ENCODE measurements at regions not wholly inside any gene's neighbourhood (a gene's known extent, or its start where the extent isn't known, plus 50 kb on each side); places are given as distances from the start of the nearest gene placed in this dataset.
A peak's percentile ranks its signal among the peaks of the same experiment; 100 is the strongest.

DNA sequence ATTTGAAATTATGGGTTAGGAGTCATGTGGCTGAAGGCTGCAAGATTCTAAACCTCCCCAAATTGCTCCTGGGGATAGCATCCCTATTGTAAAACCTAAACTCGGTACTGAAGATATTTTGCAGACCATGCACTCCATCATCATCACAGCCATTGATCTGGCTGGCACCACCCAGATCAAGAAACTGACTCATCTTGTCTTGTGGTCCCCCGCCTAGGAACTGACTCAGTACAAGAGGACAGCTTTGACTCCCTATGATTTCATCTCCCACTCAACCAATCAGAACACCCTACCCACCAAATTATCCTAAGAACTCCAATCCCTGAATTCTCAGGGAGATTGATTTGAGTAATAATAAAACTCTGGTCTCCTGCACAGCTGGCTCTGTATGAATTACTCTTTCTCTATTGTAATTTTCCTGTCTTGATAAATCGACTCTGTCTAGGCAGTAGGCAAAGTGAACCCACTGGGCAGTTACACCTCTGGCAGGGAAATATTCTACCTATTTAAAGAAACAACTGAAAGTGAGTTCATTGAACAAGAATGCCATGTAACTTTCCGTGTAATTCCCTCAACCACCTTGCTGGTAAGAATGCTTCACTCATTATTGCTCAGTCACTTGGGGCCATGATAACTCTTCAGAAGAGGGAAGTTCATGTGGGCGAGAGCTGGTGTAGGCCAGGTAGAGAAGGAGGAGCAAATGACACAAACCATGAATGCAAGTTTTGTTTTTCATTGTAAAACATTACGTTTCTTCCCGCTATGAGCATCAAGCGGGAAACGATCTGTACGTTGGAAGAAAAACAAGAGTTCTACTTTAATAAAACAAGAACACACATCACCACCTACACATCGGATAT, 602.9 kb upstream of the ARID1B start:
- Histone ChIP-seq H3K4me1 (ENCODE audit: control insufficient read depth in 2 of 2, insufficient read depth in 2 of 2, low read length in 2 of 2) (no peaks in the 10 kb centered on the region), H3K36me3 (ENCODE audit: control insufficient read depth in 2 of 2, insufficient read depth in 2 of 2, low read length in 2 of 2) (no peaks in the 10 kb centered on the region), H3K27me3 (ENCODE audit: control insufficient read depth in 2 of 2, insufficient read depth in 2 of 2, low read length in 2 of 2) (no peaks in the 10 kb centered on the region), H3K4me3 (ENCODE audit: low read length in 2 of 2) (no peak overlapping the region), H3K9ac (ENCODE audit: low read depth in 1 of 2, low read length in 2 of 2) (no peak overlapping the region), H3K9me3 (ENCODE audit: control insufficient read depth in 2 of 2, low read length in 2 of 2) (no peaks in the 10 kb centered on the region), H3K27ac (ENCODE audit: low read depth in 2 of 2, low read length in 2 of 2) (no peak overlapping the region)

DNA sequence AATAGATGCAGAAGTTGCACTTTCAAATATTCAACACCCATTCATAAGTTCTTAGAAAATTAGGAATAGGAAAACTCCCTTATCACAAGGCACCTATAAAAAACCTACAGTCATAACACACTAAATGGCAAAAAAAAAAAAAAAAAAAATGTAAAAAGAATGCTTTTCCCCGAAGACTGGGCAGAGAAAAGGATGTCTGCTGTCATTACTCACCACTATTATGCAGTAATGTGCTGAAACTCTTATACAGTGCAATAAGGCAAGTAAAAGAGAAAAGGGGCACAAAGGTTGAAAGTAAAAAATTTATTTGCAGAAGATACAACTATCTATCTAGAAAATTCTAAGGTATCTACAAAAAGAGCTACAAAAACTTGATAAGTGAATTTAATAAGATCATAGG, 607.8 kb upstream of the ARID1B start:
- no peaks in the 10 kb centered on the region for H3K36me3 ChIP-seq (ENCODE audit: control insufficient read depth in 2 of 2, insufficient read depth in 2 of 2, low read length in 2 of 2)
- no peaks in the 10 kb centered on the region for H3K27me3 ChIP-seq (ENCODE audit: control insufficient read depth in 2 of 2, insufficient read depth in 2 of 2, low read length in 2 of 2)
- H3K4me1 ChIP-seq (ENCODE audit: control insufficient read depth in 2 of 2, insufficient read depth in 2 of 2, low read length in 2 of 2), result no peaks in the 10 kb centered on the region
- H3K9me3 ChIP-seq (ENCODE audit: control insufficient read depth in 2 of 2, low read length in 2 of 2), result no peaks in the 10 kb centered on the region
- H3K4me3 ChIP-seq (ENCODE audit: low read length in 2 of 2), result no peak overlapping the region
- no peak overlapping the region for H3K9ac ChIP-seq (ENCODE audit: low read depth in 1 of 2, low read length in 2 of 2)
- no peak overlapping the region for H3K27ac ChIP-seq (ENCODE audit: low read depth in 2 of 2, low read length in 2 of 2)

DNA sequence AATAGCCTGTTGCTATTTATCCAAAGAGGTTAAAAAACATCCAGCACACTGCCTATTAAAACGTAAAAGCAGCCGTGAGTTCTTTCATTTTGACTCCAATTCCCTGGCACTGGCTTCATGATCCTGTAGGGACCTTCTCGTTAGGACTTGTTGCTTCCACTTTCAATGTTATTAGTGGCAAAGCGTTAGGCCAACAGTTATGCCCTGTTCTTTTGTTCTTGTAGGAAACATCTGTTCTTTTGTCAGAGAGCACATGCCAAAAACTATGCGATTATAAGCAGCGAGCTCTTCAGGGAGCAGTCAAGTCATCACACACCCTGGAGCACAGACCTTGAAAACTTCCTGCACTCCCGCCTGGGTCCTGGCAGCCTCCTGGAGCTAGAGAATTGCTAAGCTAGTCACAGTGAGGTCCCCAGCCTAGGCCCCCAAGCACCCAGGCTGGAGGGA, 609.5 kb upstream of the ARID1B start:
- H3K27ac ChIP-seq (ENCODE audit: low read depth in 2 of 2, low read length in 2 of 2), result peak overlapping the region in 1 of 2 donors; percentile 44
- no peaks in the 10 kb centered on the region for H3K4me1 ChIP-seq (ENCODE audit: control insufficient read depth in 2 of 2, insufficient read depth in 2 of 2, low read length in 2 of 2)
- no peaks in the 10 kb centered on the region for H3K36me3 ChIP-seq (ENCODE audit: control insufficient read depth in 2 of 2, insufficient read depth in 2 of 2, low read length in 2 of 2)
- H3K9me3 ChIP-seq (ENCODE audit: control insufficient read depth in 2 of 2, low read length in 2 of 2), result no peaks in the 10 kb centered on the region
- no peaks in the 10 kb centered on the region for H3K27me3 ChIP-seq (ENCODE audit: control insufficient read depth in 2 of 2, insufficient read depth in 2 of 2, low read length in 2 of 2)
- no peak overlapping the region for H3K9ac ChIP-seq (ENCODE audit: low read depth in 1 of 2, low read length in 2 of 2)
- H3K4me3 ChIP-seq (ENCODE audit: low read length in 2 of 2), result peak overlapping the region in 1 of 2 donors; percentile 51

DNA sequence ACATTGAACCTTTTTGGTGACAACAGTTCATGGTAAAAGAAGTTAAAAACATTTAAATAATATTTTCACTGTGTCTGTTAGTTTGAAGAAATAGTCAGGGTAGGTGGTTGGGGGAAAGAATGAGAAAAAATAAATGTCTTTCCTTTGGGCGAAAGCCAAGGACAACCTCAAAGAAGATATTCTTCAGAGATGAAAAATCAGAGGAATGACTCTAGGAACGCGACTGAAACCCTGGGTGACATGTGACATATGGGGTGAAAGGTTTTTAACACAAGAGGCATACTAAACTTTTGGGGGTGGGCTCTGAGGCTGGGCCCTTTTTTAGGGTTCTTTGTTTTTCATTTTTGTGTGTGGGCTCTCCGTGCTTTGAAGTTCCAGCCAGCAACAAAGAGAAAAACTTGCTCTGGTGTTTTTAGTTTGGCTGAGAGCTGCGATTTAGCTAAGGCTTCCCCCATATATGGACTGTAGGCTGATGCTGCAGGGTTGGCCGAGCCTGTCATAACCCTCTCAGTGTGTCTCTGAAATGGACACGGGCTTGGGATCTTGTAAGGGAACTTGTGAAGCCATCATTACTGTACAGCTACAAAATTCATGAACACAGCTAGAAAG, 610.1 kb upstream of the ARID1B start:
- Histone ChIP-seq H3K4me1 (ENCODE audit: control insufficient read depth in 2 of 2, insufficient read depth in 2 of 2, low read length in 2 of 2) (no peaks in the 10 kb centered on the region), H3K27me3 (ENCODE audit: control insufficient read depth in 2 of 2, insufficient read depth in 2 of 2, low read length in 2 of 2) (no peaks in the 10 kb centered on the region), H3K9me3 (ENCODE audit: control insufficient read depth in 2 of 2, low read length in 2 of 2) (no peaks in the 10 kb centered on the region), H3K36me3 (ENCODE audit: control insufficient read depth in 2 of 2, insufficient read depth in 2 of 2, low read length in 2 of 2) (no peaks in the 10 kb centered on the region), H3K4me3 (ENCODE audit: low read length in 2 of 2) (peak overlapping the region in 1 of 2 donors; percentile 51), H3K9ac (ENCODE audit: low read depth in 1 of 2, low read length in 2 of 2) (no peak overlapping the region), H3K27ac (ENCODE audit: low read depth in 2 of 2, low read length in 2 of 2) (peak overlapping the region in 1 of 2 donors; percentile 44)

DNA sequence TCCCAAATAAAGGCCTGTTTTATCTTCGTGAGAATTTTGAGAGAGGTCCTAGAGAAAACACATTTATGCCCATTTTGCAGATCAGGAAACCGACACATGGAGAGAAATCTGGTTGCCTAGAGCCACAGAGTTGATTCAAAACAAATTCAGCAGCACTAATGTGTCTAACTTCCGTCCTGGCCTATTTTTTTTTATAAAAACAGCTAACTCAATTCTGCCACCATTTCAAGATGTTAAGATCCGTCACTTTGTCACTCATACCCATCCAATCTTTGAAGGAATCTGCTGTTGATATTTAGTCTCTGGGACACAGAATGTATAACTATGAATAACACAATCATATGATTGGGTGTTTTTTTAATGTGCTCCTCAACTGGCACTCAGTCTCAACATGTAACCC, 611.1 kb upstream of the ARID1B start:
- H3K27ac ChIP-seq (ENCODE audit: low read depth in 2 of 2, low read length in 2 of 2), result no peak overlapping the region
- H3K4me1 ChIP-seq (ENCODE audit: control insufficient read depth in 2 of 2, insufficient read depth in 2 of 2, low read length in 2 of 2), result no peaks in the 10 kb centered on the region
- H3K36me3 ChIP-seq (ENCODE audit: control insufficient read depth in 2 of 2, insufficient read depth in 2 of 2, low read length in 2 of 2), result no peaks in the 10 kb centered on the region
- no peak overlapping the region for H3K9ac ChIP-seq (ENCODE audit: low read depth in 1 of 2, low read length in 2 of 2)
- no peaks in the 10 kb centered on the region for H3K27me3 ChIP-seq (ENCODE audit: control insufficient read depth in 2 of 2, insufficient read depth in 2 of 2, low read length in 2 of 2)
- H3K9me3 ChIP-seq (ENCODE audit: control insufficient read depth in 2 of 2, low read length in 2 of 2), result no peaks in the 10 kb centered on the region
- H3K4me3 ChIP-seq (ENCODE audit: low read length in 2 of 2), result no peak overlapping the region

DNA sequence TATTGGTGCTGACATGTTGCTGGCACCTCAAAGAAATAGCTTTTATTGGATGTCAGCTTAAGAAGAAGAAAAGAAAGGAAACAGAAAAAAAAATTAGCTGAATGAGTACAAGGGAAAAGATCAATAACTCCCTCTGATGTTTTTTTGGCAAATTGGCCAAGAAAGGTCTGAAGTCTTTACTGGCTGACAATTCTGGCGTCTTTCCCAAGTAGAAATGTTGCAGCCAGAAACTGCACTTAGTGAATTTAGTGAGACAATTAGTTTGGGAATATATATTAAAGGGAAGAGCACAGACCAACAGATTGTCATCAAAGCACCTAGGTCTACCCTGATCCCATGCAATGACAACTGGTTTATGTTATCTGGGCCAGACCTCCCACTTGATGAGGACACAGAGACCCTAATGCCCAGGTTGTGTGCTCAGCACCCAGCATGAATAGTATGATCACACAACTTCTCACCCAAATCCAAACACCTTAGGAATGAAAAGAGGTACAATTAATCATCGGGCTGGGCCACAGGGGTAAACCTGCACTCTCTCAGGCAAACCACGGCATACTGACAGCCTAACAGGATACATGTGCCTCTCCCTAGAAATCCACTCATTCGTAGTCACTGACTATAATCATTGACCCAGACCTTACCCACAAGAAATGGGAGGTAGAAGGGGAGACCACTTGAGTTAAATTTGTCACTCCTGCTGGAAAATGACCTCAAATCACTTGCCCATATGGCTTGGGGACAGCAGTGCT, 612.3 kb upstream of the ARID1B start:
- Histone ChIP-seq H3K9me3 (ENCODE audit: control insufficient read depth in 2 of 2, low read length in 2 of 2) (no peaks in the 10 kb centered on the region), H3K27ac (ENCODE audit: low read depth in 2 of 2, low read length in 2 of 2) (no peak overlapping the region), H3K27me3 (ENCODE audit: control insufficient read depth in 2 of 2, insufficient read depth in 2 of 2, low read length in 2 of 2) (no peaks in the 10 kb centered on the region), H3K4me1 (ENCODE audit: control insufficient read depth in 2 of 2, insufficient read depth in 2 of 2, low read length in 2 of 2) (no peaks in the 10 kb centered on the region), H3K9ac (ENCODE audit: low read depth in 1 of 2, low read length in 2 of 2) (no peak overlapping the region), H3K36me3 (ENCODE audit: control insufficient read depth in 2 of 2, insufficient read depth in 2 of 2, low read length in 2 of 2) (no peaks in the 10 kb centered on the region), H3K4me3 (ENCODE audit: low read length in 2 of 2) (no peak overlapping the region)

DNA sequence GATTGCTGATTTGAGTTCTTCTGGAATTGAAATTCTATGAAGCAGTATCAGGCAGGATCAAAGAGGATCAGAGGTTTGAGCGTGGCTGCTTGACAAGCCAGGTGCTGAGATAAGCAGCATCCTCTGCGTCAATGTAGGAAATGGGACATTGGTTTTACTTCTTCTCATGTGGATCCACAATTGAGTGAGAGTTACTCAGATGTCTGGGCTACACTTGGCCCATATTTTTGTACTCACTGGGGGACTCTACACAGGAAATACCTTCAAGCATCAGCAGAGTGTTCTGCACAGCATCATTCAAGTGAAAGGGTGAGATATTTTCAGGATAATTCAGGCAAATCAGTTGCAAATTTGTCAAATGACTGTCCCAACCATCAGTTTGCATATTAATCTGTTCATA, 613.9 kb upstream of the ARID1B start:
- Histone ChIP-seq H3K4me3 (ENCODE audit: low read length in 2 of 2) (no peak overlapping the region), H3K4me1 (ENCODE audit: control insufficient read depth in 2 of 2, insufficient read depth in 2 of 2, low read length in 2 of 2) (no peaks in the 10 kb centered on the region), H3K9ac (ENCODE audit: low read depth in 1 of 2, low read length in 2 of 2) (no peak overlapping the region), H3K27me3 (ENCODE audit: control insufficient read depth in 2 of 2, insufficient read depth in 2 of 2, low read length in 2 of 2) (no peaks in the 10 kb centered on the region), H3K27ac (ENCODE audit: low read depth in 2 of 2, low read length in 2 of 2) (no peak overlapping the region), H3K9me3 (ENCODE audit: control insufficient read depth in 2 of 2, low read length in 2 of 2) (no peaks in the 10 kb centered on the region), H3K36me3 (ENCODE audit: control insufficient read depth in 2 of 2, insufficient read depth in 2 of 2, low read length in 2 of 2) (no peaks in the 10 kb centered on the region)

DNA sequence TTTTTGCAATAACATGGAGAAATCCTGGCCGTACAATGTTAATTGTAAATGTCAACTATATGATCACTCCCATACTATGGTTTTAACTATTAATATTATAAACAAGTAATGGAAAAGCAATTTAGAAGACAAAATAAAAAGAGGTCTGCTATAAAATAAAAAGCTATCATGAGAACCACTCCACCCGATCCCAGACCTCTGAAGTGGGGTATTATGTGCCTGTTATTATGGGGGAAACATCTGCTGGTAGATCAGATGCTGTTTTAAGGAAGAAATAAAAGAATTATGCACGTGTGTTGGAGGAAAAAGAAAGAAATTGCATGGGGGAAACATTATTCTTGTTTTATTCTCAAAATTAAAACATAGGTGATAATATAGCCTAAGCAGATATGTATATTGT, 615.7 kb upstream of the ARID1B start:
- H3K9me3 ChIP-seq (ENCODE audit: control insufficient read depth in 2 of 2, low read length in 2 of 2), result no peaks in the 10 kb centered on the region
- H3K27me3 ChIP-seq (ENCODE audit: control insufficient read depth in 2 of 2, insufficient read depth in 2 of 2, low read length in 2 of 2), result no peaks in the 10 kb centered on the region
- H3K4me1 ChIP-seq (ENCODE audit: control insufficient read depth in 2 of 2, insufficient read depth in 2 of 2, low read length in 2 of 2), result no peaks in the 10 kb centered on the region
- no peak overlapping the region for H3K9ac ChIP-seq (ENCODE audit: low read depth in 1 of 2, low read length in 2 of 2)
- H3K27ac ChIP-seq (ENCODE audit: low read depth in 2 of 2, low read length in 2 of 2), result no peak overlapping the region
- no peak overlapping the region for H3K4me3 ChIP-seq (ENCODE audit: low read length in 2 of 2)
- no peaks in the 10 kb centered on the region for H3K36me3 ChIP-seq (ENCODE audit: control insufficient read depth in 2 of 2, insufficient read depth in 2 of 2, low read length in 2 of 2)

DNA sequence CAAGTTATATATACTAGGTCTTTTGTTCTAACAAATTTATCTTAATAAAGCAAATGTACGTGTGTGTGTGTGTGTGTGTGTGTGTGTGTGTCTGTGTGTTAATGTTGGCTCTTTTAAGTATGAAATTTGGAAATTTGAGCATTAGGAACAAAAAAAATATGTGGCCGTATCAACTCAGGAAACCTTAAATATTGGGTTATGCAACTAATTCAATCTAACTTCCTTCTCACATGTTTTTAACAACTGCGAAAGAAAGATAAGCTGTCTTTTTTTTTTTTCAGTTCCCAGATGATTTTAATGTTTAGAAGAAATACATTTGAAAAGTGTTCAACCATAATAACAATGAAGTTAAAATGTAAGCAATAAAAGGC, 616.4 kb upstream of the ARID1B start:
- Histone ChIP-seq H3K4me3 (ENCODE audit: low read length in 2 of 2) (no peak overlapping the region), H3K27me3 (ENCODE audit: control insufficient read depth in 2 of 2, insufficient read depth in 2 of 2, low read length in 2 of 2) (no peaks in the 10 kb centered on the region), H3K27ac (ENCODE audit: low read depth in 2 of 2, low read length in 2 of 2) (no peak overlapping the region), H3K9me3 (ENCODE audit: control insufficient read depth in 2 of 2, low read length in 2 of 2) (no peaks in the 10 kb centered on the region), H3K4me1 (ENCODE audit: control insufficient read depth in 2 of 2, insufficient read depth in 2 of 2, low read length in 2 of 2) (no peaks in the 10 kb centered on the region), H3K9ac (ENCODE audit: low read depth in 1 of 2, low read length in 2 of 2) (no peak overlapping the region), H3K36me3 (ENCODE audit: control insufficient read depth in 2 of 2, insufficient read depth in 2 of 2, low read length in 2 of 2) (no peaks in the 10 kb centered on the region)

Data from mucosa of rectum (tissue), 2 donors.